HCT116 (cell line): ENCODE measurements at regions not wholly inside any gene's neighbourhood (a gene's known extent, or its start where the extent isn't known, plus 50 kb on each side); places are given as distances from the start of the nearest gene placed in this dataset.

Experiments used
- ATF3 ChIP-seq: IDR thresholded peaks from 2 replicates; pipeline ENCODE4 v1.6.1; 2012
- CEBPB ChIP-seq: IDR thresholded peaks from 2 replicates; pipeline ENCODE4 v1.6.1; 2012; ENCODE audit warnings: low read depth
- CTCF ChIP-seq, 3 experiments: fragments of 200-600 bp in 1 of 3; sonication (generic) in 1 of 3; IDR thresholded peaks in 2 of 3; conservative IDR thresholded peaks in 1 of 3; 2 replicates each; pipeline ENCODE4 v1.5.1; 2012 to 2017; ENCODE audit warnings: low read depth in 2 of 3, low read length in 2 of 3, antibody characterized with exemption in 1 of 3, borderline replicate concordance in 1 of 3, control low read depth in 1 of 3, mild to moderate bottlenecking in 1 of 3, mixed read lengths in 1 of 3, mixed run types in 1 of 3, moderate library complexity in 1 of 3; ENCODE audit not compliant: insufficient read depth in 1 of 3
- ELF1 ChIP-seq: IDR thresholded peaks from 2 replicates; pipeline ENCODE4 v1.6.1; 2012; ENCODE audit warnings: low read depth, borderline replicate concordance
- EZH2 ChIP-seq: fragments of 200-600 bp; sonication (generic); IDR thresholded peaks from 2 replicates; pipeline ENCODE4 v1.6.1; 2017; ENCODE audit warnings: antibody characterized with exemption, mixed run types
- POLR2A ChIP-seq: IDR thresholded peaks from 2 replicates; pipeline ENCODE4 v1.7.0; 2011; ENCODE audit warnings: borderline replicate concordance; ENCODE audit not compliant: insufficient read depth, insufficient read length; ENCODE audit errors: extremely low read depth
- POLR2AphosphoS5 ChIP-seq: IDR thresholded peaks from 2 replicates; pipeline ENCODE4 v1.6.1; 2011; ENCODE audit warnings: mild to moderate bottlenecking, low read depth, low read length, moderate library complexity
- RAD21 ChIP-seq: IDR thresholded peaks from 2 replicates; pipeline ENCODE4 v1.6.1; 2012; ENCODE audit warnings: low read depth, mild to moderate bottlenecking
- REST ChIP-seq: IDR thresholded peaks from 2 replicates; pipeline ENCODE4 v1.6.1; 2012; ENCODE audit warnings: low read depth
- SP1 ChIP-seq: IDR thresholded peaks from 2 replicates; pipeline ENCODE4 v1.6.1; 2012; ENCODE audit warnings: low read depth
- SRF ChIP-seq: IDR thresholded peaks from 2 replicates; pipeline ENCODE4 v1.6.1; 2012; ENCODE audit warnings: low read depth
- ZFX ChIP-seq: fragments of 450-650 bp; IDR thresholded peaks from 2 replicates; pipeline ENCODE4 v1.6.1; 2017

DNA sequence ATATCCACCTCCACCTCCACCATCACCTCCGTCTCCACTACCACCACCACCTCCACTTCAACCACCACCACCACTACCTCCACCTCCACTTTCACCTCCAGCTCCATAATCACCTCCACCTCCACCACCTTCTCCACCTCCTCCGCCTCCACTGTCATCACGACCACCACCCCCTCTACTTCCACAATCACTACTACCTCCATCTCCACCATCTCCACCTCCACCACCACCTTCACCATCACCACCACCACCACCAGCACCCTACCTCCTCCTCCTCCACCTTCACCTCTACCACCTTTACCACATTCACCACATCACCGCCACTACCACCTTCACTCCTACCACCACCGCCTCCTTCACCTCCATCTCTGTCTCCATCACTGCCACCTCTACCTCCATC, 435.7 kb downstream of the MCTP2 start:
- no peak for TF ChIP-seq SRF
- no peak for TF ChIP-seq ZFX
- no peak for TF ChIP-seq CTCF (IDR thresholded peaks at IDR 0.05 in 2 of 3, conservative IDR thresholded peaks at IDR 0.05 in 1 of 3; ENCODE audit: borderline replicate concordance in 1 of 3, insufficient read depth in 1 of 3, low read depth in 2 of 3, low read length in 2 of 3)
- TF ChIP-seq CEBPB = no peak
- TF ChIP-seq REST = no peak
- no peak for TF ChIP-seq EZH2
- TF ChIP-seq POLR2AphosphoS5 = no peak
- TF ChIP-seq ATF3 = no peak
- no peak for TF ChIP-seq SP1
- no peak for TF ChIP-seq RAD21
- TF ChIP-seq POLR2A = no peak
- no peak for TF ChIP-seq ELF1
